ENCODE measurements at regions not wholly inside any gene's neighbourhood (a gene's known extent, or its start where the extent isn't known, plus 50 kb on each side); places are given as distances from the start of the nearest gene placed in this dataset.
A peak's percentile ranks its signal among the peaks of the same experiment; 100 is the strongest.
"Not testable (repeated sequence)": the region's sequence is repeated elsewhere in the genome, so short reads cannot be mapped to it uniquely, and the experiment has no call there.

DNA sequence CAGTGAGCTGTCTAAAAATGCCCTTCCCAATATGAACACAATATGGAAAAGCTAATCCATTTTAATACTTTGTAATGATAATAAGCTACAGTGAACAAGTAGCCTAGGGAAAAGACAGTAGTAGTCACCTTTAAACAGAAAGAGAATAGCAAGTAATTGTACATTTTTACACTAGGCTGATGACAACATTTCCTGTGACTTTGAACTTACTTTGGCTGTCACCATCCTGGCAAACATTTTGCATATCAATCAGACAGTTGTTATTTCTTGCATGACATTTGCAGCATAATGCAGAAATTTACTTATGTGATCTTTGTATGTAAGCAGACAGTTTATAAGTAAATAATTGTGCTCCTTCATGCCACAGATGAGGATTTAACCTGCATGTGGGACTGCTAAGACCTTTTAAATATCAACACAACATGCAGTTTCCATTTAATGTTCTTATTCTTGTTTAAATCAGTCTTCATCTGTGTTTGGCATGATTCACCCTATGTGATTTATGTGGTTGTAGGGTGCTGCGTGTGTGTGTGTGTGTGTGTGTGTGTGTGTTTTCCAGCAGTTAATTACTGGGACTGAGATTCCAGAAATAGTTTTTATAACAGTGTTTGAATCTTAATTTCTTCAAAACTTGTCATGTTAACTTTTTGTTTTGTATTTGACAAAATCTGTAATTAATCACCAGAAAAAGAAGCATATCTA, 997.1 kb upstream of the ARRDC3 start:
- DNase-seq: no peak

DNA sequence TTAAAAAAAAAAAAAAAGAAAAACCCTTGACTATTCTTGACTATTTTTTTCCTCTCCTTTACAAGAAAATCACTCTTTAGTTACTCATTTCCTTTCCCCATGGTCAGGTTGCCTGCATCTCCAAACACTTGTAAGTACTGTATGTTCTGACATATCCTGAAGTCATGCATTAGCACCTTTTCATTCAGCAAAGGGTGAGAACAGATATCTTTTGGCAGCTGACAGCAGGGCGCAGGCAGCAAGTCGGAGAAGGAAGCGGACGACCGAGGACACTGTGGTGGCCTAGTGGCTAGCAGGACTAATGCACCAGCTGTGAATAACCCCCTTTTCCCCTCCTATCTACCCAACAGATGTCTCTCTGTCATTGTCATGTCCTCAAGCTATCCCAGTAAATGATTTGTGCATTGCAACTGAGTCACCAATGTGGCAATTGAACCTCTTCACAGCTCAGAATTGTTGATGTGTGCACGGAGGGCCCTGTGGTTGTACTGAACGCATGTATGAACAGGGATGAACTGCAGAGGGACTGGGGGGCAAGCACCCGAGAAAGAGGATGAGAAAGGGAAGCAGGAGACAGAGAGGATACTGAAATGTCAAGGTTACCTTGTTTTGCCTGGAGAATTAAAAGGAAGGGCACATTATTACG, 996.0 kb upstream of the ARRDC3 start:
- DNase-seq: no peak

DNA sequence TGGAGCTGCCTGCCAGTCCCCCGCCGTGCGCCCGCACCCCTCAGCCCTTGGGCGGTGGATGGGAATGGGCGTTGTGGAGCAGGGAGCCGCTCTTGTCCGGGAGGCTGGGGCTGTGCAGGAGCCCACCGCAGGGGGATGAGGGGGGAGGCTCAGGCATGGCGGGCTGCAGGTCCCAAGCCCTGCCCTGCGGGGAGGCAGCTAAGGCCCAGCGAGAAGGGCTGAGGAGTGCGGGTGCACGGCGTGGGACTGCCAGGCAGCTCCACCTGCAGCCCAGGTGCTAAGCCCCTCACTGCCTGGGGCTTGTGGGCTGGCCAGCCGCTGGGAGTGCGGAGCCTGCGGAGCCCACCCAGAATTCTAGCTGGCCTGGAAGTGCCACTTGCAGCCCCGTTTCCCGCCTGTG, 991.7 kb upstream of the ARRDC3 start:
- no peak for DNase-seq

DNA sequence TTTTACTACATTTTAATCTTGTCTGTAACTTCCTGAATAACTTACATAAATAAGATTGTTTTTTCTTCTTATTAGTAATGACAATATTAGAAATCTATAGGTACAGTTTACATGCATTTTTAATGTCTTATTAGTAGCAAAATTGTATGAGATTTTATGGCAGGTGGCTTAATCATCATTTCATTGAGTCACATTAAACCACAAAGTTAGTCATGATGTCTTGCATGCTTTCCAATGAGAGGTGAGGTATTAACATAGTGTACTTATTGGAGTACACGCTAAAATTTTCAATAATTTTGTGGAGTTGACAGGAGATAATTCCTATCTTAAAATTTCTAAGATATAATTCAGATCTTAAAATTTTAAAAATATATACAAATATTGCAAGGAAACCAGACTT, 989.6 kb upstream of the ARRDC3 start:
- DNase-seq: no peak

DNA sequence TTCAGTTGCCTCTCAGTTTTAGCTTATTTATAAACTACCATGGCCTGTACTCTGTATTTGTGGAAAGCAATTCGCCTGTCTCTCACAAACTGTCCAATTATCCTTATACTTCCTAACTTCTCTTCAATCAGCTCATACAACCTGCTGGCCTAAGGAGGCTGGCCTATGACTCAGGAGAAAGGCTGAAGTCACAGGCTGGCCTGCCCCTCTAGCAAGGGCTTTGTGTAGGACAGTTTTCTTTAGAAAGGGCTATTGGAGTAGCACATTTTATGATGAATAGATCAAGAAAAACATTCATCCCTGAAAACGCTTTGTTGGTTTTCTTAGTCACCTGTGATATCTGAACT, 988.7 kb upstream of the ARRDC3 start:
- DNase-seq: no peak

DNA sequence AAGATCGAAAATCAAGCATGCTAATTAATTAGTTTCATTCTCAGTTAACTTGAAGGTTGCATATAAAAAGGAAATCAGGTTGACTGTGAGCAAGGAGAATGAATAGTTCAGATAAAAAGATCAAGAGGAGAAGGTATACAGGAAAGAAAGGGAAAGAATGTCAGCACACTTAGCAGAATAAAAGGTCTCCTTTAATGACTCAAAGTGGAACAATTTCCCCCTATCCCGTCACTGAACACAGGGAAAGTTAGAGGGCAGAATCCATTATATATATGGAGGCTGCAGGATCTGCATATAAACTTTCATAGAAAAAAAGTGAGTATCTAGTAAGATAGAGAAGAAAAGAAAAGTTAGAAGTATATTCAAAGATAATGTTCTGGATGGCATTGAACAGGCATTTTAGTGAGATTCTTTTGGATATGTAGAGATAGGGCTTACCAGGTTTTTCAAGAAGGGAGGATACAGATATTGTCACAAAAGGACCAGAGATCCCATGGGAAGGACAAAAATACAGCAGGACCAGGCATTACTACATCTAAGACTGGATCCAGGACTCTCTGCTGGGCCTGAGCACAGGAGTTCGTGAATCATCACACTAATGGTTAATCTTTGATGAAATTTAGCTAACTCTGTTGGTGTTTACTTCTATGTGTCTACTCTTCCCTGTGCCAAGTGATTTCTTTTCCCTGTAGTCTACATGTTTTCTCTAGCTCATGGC, 988.2 kb upstream of the ARRDC3 start:
- no peak for DNase-seq

DNA sequence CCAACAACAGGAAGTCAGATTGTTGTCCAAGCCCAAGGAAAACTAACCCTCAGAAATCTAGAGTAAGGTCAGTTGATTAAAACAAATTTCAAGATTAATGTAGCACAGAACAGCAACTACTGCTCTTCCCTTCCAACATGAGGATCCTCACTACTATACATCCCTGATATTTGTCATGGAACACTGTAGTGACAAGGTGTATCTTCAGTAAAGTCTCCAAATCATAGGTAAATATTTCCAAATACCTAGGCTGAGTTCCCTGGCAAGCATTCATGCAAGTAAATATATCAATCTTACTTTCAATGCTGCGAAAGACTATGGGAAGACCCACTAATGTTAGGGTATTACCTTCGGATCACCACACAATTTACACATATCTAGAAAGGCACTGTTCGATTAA, 986.9 kb upstream of the ARRDC3 start:
- no peak for DNase-seq

DNA sequence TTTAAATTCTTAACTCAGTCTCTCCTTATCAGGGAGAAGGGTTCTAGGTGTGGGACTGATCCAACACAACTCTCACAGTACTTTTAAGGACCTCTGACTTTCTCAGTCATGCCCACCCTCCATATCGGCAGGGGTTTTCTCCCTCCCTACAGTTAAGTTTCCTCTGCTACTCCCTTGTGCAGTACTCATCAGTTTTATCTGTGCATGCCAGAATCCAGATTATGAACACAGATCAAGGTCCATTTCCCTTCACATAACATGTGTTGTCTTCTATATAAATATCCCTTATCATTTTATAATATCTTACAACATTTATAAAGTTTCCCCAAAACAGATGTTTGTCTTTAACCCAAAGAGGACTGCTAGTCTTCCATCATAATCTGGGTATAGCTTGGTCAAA, 986.5 kb upstream of the ARRDC3 start:
- DNase-seq: no peak

DNA sequence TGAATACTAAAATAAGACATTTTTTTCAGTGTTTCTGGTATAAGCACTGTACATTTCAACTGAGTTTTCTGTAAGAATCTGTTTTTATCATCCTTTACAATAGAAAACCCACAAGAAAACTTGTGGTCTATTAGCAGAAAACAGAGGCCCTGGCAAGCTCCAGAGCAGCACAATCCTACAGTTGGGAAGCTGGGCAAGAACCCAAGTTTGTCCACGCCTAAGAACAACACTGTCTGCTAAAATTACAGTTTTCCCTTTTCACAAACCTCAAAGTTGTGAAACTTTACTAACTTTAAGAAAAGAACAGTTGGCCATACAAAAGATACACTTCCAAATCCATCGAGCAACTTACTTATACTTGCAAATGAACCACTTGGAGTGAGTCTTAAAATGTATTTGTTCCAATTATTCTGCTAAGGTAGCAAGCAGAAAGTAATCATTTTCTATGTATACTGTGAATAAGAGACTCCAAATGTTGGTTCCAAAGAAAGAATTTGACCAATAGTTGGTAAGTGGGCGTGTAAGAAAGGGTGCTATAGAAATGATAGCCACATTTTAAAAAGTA, 982.0 kb upstream of the ARRDC3 start:
- DNase-seq: no peak

DNA sequence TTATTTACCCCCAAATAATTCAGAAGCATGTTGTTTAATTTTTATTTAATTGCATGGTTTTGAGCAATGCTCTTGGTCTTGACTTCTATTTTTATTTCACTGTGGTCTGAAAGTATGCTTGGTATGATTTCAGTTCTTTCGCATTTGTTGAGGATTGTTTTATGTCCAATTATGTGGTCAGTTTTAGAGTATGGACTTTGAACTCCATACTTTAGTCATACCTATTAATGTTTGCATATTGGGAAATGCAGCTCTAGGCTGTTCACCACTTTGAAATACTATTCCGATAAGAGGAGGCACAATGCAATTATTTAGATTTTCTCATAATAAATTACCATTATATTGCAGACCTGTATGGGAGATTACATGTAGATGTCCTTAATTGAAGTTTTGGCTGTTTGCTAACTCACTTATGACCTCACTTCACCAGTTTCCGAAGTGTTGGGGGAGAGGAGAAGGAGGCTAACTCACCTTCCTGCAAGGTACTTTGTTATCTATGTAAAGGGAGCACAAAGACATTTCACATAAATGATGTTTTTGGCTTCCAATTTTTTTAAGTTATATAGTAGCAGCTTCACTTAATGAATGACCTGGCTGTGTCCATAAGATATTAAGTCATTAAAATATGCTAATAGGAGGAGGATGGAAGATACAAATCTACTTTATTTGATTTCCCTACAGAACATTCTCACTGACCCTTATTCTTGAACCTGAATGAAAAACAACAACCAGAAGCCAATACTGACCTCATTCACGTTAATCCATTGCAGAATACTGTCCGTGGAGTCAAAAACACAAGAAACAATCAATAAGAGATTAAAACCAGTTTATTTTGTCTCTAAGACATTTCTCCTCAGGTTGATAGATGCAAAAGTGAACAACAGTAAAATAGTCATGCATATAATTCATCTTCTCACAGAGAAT, 970.3 kb upstream of the ARRDC3 start:
- no peak for DNase-seq

DNA sequence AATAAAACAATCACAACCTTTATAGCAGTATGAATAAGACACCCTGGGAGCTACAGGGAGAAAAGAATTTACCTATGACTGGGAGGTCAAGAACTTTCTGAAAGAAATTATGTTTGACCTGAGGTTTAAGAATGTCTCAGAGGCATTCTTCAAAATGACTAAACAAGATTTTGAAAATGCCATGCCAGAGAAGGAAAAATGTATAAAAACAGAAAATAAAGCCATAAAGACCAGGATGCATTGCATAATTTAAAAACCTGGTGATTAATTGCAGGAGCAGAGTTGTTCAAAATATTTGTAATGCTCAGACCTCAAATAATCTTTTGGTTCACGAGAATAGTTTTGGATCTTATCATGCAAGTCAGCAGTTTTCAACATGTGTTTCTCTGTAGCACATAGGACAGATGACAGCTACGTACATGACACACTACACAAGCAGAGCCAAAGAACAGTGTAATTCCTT, 954.7 kb upstream of the ARRDC3 start:
- no peak for DNase-seq

DNA sequence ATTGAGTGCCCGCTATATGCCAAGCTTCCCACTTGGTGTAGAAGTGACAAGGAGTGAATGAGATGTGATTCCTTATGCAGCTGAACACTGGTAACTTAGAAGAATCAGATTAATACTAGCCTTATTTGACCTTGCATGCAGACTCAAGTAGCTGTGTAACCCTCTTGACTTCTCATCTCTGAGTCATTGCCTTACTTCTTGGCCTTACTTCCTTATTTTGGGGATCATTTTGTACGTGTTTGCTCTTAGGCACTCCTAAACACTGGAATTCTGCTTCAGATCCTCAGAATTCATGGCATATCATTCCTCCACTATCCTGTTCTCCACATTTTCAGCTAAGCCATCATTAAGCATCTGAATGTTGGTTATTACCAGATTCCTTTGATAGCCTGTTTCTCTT, 948.9 kb upstream of the ARRDC3 start:
- DNase-seq: no peak

DNA sequence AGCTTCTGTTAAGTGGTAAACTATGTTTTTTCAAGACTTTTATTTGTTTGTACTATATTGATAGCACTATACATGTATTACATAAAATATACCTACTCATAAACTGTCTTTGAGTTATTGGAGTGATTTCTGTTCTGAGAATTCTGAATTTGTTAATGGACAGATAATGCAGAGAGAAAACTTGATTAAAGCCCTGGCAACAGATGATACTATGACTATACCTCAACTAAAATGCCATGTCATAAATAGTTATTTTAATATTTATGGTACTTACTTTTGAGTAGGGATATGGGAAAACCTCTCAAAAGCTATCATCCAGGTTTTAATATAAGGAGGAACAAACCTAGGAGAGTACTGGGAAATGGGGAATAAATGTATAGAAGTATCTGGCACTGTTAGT, 947.2 kb upstream of the ARRDC3 start:
- DNase-seq: no peak

DNA sequence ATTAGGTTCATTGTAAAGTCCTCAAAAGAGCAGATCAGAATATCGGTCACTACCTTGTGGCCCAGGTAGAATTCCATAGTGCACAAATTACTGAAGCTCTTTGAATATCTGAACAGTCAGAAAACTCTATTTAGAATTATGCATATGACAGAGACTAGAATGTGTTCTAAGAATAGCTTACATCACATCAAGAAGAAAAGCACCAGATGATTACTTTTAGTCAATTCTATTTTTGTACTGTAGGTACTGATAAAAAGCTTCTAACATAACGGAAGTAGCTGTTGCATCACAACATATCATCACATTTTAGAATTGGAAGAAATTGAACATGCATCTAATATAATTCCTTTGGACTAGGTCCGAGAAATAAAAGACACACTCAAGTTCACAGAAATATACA, 946.6 kb upstream of the ARRDC3 start:
- DNase-seq: no peak

DNA sequence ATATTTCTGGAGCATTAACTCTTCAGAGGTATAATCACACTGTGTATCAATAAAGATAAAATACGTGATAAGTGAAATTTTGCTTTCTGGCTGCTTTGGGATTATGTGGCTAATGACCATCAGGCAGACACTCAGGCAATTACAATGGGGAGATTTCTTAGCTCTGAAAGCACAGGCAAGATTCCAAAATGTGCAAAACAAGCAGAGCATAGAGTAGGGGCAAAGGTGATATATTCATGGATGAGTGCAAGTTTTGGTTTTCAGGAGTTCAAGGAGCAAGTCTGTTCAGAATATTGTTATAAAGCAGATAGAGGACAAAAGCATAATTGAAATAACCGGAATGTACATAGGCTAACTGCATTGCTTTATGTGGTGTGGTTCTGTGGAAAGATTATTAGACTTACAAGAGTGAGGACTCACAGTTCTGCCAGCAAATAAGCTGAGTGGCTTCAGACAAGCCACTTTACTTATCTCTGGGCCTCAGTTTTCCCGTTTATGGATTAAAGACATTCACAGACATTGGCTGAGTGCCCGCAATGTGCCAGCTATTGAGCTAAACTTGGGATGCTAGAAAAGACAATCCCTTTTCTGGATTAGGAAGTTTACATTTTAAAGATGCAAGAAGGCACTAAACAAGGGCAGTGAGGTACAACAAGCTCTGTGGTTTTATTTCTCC, 945.6 kb upstream of the ARRDC3 start:
- no peak for DNase-seq

DNA sequence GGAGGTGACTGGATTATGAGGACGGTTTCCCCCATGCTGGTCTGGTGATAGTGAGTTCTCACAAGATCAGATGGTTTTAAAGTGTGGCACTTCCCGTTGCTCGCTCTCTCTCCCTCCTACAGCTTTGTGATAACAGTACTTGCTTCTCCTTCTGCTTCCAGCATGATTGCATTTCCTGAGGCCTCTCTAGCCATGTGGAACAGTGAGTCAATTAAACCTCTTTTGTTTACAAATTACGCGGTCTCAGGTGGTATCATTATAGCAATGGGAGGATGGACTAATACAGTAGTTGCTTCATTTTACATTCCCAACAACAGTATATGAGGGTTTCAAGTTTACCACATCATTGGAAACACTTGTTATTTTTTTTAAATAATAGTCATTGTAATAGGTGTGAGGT, 937.3 kb upstream of the ARRDC3 start:
- no peak for DNase-seq

DNA sequence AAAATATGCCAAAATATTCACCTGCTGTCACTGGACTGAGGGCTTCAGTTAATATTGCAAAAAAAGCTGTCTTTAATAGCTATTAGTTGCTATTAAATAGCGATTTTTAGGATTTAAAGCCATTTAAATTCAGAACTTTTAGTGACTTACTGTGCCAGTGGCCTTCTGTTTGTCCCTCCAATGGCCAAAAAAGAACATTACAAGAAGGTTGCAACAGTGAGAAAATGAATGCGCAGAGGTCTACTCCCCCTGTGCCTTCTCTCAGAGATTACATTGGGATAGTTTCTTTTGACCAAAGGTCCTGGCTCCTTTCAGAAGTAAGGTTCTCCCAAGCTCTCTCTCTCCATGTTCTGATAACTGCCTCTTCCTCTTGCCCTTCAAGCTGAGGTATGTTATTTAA, 930.3 kb upstream of the ARRDC3 start:
- DNase-seq: no peak

DNA sequence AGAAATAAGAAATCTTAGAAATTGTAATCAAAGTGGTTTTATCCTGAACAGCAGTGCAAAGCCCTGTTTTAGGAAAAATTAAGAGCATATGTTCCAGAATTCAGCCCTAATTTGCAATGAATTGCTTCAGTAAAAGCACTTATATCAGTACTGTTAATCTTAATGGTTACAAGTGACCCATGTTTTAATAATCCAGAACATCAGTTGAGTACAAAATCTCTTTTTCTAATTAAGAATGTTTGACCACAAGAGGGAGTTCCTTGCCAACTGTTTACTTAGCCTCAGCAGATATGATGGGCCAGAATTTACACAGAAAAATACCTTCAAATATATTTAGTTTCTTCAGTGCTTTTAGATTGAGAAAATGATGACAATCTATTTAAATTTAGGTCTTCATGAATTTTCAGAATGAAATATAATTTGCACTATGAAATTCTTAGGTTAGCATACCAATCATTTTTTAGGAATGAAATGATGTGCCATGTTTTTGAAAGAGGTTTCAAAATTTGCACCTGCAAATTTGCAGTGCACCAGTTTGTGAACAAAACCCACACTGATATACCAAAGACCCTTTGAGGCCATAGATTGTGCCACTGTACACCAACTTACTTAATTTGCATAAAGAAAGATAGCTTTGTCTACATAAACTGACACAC, 926.3 kb upstream of the ARRDC3 start:
- DNase-seq: peak in 1 of 14 donors; percentile 9

DNA sequence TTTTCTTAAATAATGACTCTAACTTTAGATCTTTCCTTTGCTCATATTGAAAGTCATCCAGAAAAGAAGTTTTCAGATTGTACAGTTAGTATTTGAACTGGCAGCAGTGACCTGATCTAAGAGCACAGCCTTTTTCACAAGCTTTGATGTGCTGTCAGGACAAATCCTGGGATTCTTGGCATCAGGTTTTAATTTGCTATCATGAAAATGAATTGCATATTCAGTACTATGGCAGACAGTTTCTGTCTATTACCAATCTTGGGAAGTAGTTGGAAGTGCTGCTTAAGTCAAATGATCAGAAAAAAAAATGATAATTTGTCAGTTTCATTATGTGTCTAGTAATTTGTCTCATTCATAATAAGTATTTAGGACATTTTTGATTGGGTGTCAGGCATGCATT, 925.6 kb upstream of the ARRDC3 start:
- no peak for DNase-seq

DNA sequence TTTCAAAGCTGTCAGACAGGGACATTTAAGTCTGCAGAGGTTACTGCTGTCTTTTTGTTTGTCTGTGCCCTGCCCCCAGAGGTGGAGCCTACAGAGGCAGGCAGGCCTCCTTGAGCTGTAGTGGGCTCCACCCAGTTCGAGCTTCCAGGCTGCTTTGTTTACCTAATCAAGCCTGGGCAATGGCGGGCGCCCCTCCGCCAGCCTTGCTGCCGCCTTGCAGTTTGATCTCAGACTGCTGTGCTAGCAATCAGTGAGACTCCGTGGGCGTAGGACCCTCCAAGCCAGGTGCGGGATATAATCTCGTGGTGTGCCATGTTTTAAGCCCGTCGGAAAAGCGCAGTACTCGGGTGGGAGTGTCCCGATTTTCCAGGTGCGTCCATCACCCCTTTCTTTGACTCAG, 919.2 kb upstream of the ARRDC3 start:
- not testable (repeated sequence) for DNase-seq

DNA sequence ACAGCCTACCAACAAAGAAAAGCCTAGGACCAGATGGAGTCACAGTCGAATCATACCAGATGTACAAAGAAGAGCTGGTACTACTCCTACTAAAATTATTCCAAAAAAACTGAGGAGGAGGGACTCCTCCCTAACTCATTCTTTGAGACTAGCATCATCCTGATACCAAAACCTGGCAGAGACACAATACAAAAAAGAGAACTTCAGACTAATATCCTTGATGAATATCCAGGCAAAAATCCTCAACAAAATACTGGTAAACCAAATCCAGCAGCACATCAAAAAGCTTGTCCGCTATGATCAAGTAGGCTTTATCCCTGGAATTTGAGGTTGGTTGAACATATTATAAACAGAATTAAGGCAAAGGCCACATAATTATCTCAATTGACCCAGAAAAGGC, 900.4 kb upstream of the ARRDC3 start:
- no peak for DNase-seq

Measured in C1 segment of cervical spinal cord (tissue), 14 donors.